Suprapubic skin (tissue), 4 donors: ENCODE measurements at regions not wholly inside any gene's neighbourhood (a gene's known extent, or its start where the extent isn't known, plus 50 kb on each side); places are given as distances from the start of the nearest gene placed in this dataset.

Experiments
- DNase-seq, 2 donors: peaks; one replicate each; pipeline ENCODE4 v3.0.0-alpha.2; 2019; ENCODE audit warnings: low spot score in 2 of 2
- H3K27ac ChIP-seq: fragments of 200-600 bp; sonication (generic); one replicate; pipeline ENCODE4 v1.5.1; 2019
- H3K27me3 ChIP-seq: fragments of 200-600 bp; sonication (generic); one replicate; pipeline ENCODE4 v1.5.1; 2019
- H3K36me3 ChIP-seq: fragments of 200-600 bp; sonication (generic); one replicate; pipeline ENCODE4 v1.5.1; 2019
- H3K4me1 ChIP-seq: fragments of 200-600 bp; sonication (generic); one replicate; pipeline ENCODE4 v1.5.1; 2019
- H3K4me3 ChIP-seq: fragments of 200-600 bp; sonication (generic); one replicate; pipeline ENCODE4 v1.5.1; 2019; ENCODE audit warnings: mild to moderate bottlenecking
- H3K9me3 ChIP-seq: fragments of 200-600 bp; sonication (generic); one replicate; pipeline ENCODE4 v1.5.1; 2019
- CTCF ChIP-seq, 2 donors: fragments of 200-600 bp in 1 of 2; fragments of 450-650 bp in 1 of 2; sonication (generic) in 1 of 2; IDR thresholded peaks; one replicate each; pipeline ENCODE4 v1.5.1; 2016 to 2019; ENCODE audit warnings: antibody characterized with exemption in 2 of 2, mild to moderate bottlenecking in 1 of 2, moderate library complexity in 1 of 2
- EP300 ChIP-seq: sonication (generic); formaldehyde crosslinking; IDR thresholded peaks from one replicate; pipeline ENCODE4 v1.6.1; 2017; ENCODE audit warnings: antibody characterized with exemption
- POLR2A ChIP-seq, 2 donors: fragments of 450-650 bp; IDR thresholded peaks; one replicate each; pipeline ENCODE4 v1.6.1; 2017; ENCODE audit warnings: antibody characterized with exemption in 2 of 2, mild to moderate bottlenecking in 2 of 2, moderate library complexity in 2 of 2
- POLR2AphosphoS5 ChIP-seq, 3 donors: sonication (generic); formaldehyde crosslinking; IDR thresholded peaks; one replicate each; pipeline ENCODE4 v1.6.1; 2017; ENCODE audit warnings: antibody characterized with exemption in 3 of 3
- WGBS: methylation state at CpG from one replicate; pipeline ENCODE4 v1.1.5; 2018; 5-methylcytosine and 5-hydroxymethylcytosine counted together

- H3K36me3 ChIP-seq = no peaks in the 10 kb centered on the region
- 93% methylated on average over 2 of the region's 2 CpGs for WGBS
- no peak overlapping the region for H3K4me3 ChIP-seq
- TF ChIP-seq CTCF (IDR thresholded peaks at IDR 0.05) (no peak), POLR2AphosphoS5 (IDR thresholded peaks at IDR 0.05) (no peak), POLR2A (IDR thresholded peaks at IDR 0.05) (no peak), EP300 (no peak)
- no peaks in the 10 kb centered on the region for H3K9me3 ChIP-seq
- no peaks in the 10 kb centered on the region for H3K4me1 ChIP-seq
- H3K27ac ChIP-seq = no peak overlapping the region
- H3K27me3 ChIP-seq = no peaks in the 10 kb centered on the region
- DNase-seq = no peak
Observed at GRCh38 chr1:72757843-72758242, 475.5 kb upstream of the NEGR1 start.

GRCh38 chr1:72745413-72745812 lies 463.1 kb upstream of the NEGR1 start:
- Histone ChIP-seq H3K27ac (no peak overlapping the region), H3K27me3 (no peaks in the 10 kb centered on the region), H3K9me3 (no peaks in the 10 kb centered on the region), H3K4me3 (no peak overlapping the region), H3K36me3 (no peaks in the 10 kb centered on the region), H3K4me1 (no peaks in the 10 kb centered on the region)
- 86% methylated on average over 2 of the region's 2 CpGs for WGBS
- TF ChIP-seq EP300 (no peak), POLR2AphosphoS5 (IDR thresholded peaks at IDR 0.05) (no peak), CTCF (IDR thresholded peaks at IDR 0.05) (no peak), POLR2A (IDR thresholded peaks at IDR 0.05) (no peak)
- no peak for DNase-seq

- 79% methylated on average over 1 of the region's 1 CpG for WGBS
- TF ChIP-seq POLR2A (IDR thresholded peaks at IDR 0.05) (no peak), CTCF (IDR thresholded peaks at IDR 0.05) (no peak), POLR2AphosphoS5 (IDR thresholded peaks at IDR 0.05) (no peak), EP300 (no peak)
- Histone ChIP-seq H3K27me3 (no peaks in the 10 kb centered on the region), H3K27ac (no peak overlapping the region), H3K9me3 (no peaks in the 10 kb centered on the region), H3K36me3 (no peaks in the 10 kb centered on the region), H3K4me1 (no peaks in the 10 kb centered on the region), H3K4me3 (no peak overlapping the region)
- DNase-seq = no peak
Observed at GRCh38 chr1:72734415-72734814, 452.1 kb upstream of the NEGR1 start.

DNA sequence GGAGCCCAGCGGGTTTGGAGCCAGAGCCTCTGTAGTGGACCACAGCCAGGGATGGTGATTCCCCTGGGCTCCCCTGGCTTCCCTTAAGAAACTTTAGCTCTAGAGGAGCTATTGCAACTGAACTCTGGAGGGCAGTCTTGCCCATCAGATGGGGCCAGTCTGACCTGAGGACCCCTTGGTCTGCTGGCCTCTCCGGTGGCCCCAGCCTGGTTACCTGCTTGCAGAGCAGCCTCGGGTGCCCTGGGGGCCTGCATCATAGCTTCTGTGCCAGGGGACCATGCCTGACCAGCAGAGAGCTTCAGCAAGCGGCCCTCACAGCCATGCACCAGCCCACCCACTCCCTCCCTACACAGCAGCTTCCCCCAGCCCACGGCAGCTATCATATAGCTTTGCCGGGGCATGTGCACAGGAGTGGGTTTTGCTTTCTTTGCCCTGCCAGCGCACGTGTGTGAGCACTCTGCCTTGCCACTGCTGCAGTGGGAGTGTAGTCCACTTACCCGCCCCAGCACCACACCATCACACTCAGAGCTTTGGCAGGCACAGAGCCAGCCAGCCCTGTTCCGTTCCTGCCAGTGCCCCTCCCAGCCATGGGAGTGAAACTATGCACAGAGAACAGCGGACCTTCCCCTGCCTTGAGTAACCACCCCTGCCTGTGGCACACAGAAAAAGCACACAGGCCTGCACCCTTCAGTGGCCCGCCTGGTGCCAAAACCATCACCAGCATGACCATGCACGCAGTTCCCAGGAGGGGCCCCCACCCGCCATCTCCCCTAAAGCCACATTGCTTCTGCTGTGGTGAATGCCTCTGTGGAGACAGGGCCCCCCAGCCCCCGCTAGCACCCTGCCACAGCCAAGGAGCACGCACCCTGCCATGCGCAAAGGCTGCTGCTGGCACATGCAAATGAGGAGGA lies 442.9 kb upstream of the NEGR1 start:
- Histone ChIP-seq H3K27me3 (no peaks in the 10 kb centered on the region), H3K4me1 (no peaks in the 10 kb centered on the region), H3K4me3 (no peak overlapping the region), H3K9me3 (no peaks in the 10 kb centered on the region), H3K36me3 (no peaks in the 10 kb centered on the region), H3K27ac (no peak overlapping the region)
- TF ChIP-seq CTCF (IDR thresholded peaks at IDR 0.05) (no peak), EP300 (no peak), POLR2AphosphoS5 (IDR thresholded peaks at IDR 0.05) (no peak), POLR2A (IDR thresholded peaks at IDR 0.05) (no peak)
- DNase-seq = peak in 1 of 2 donors; percentile 40
- 78% methylated on average over 11 of the region's 17 CpGs for WGBS

GRCh38 chr1:72705921-72706320 lies 423.6 kb upstream of the NEGR1 start:
- DNase-seq = no peak
- H3K4me3 ChIP-seq = no peak overlapping the region
- H3K27me3 ChIP-seq = no peaks in the 10 kb centered on the region
- 83% methylated on average over 5 of the region's 5 CpGs for WGBS
- no peak overlapping the region for H3K27ac ChIP-seq
- TF ChIP-seq CTCF (IDR thresholded peaks at IDR 0.05) (no peak), EP300 (no peak), POLR2AphosphoS5 (IDR thresholded peaks at IDR 0.05) (no peak), POLR2A (IDR thresholded peaks at IDR 0.05) (no peak)
- no peaks in the 10 kb centered on the region for H3K9me3 ChIP-seq
- H3K4me1 ChIP-seq = no peaks in the 10 kb centered on the region
- H3K36me3 ChIP-seq = no peaks in the 10 kb centered on the region
